GM12892 (cell line): ENCODE measurements at regions not wholly inside any gene's neighbourhood (a gene's known extent, or its start where the extent isn't known, plus 50 kb on each side); places are given as distances from the start of the nearest gene placed in this dataset.
"Not testable (repeated sequence)": the region's sequence is repeated elsewhere in the genome, so short reads cannot be mapped to it uniquely, and the experiment has no call there.

Source experiments
- POLR2A ChIP-seq: IDR thresholded peaks from 2 replicates; pipeline ENCODE4 v1.6.1; 2011; ENCODE audit warnings: low read depth, low read length, control low read depth
- POLR2AphosphoS5 ChIP-seq: IDR thresholded peaks from 2 replicates; pipeline ENCODE4 v1.6.1; 2011; ENCODE audit warnings: low read depth, low read length, control low read depth
- TAF1 ChIP-seq: IDR thresholded peaks from 2 replicates; pipeline ENCODE4 v1.6.1; 2011; ENCODE audit warnings: low read depth, mild to moderate bottlenecking, control low read depth, low read length, borderline replicate concordance

GRCh38 chr6:57722546-57722945 is 405.1 kb downstream of the PRIM2 start:
- TF ChIP-seq POLR2A, TAF1, POLR2AphosphoS5: not testable (repeated sequence)
